NCI-H524 (cell line): ENCODE measurements at regions not wholly inside any gene's neighbourhood (a gene's known extent, or its start where the extent isn't known, plus 50 kb on each side); places are given as distances from the start of the nearest gene placed in this dataset.
"Not testable (repeated sequence)": the region's sequence is repeated elsewhere in the genome, so short reads cannot be mapped to it uniquely, and the experiment has no call there.

ENCODE experiments used
- DNase-seq, 2 experiments: peaks; one replicate each; lab custom pipeline; 2025; lab: John Stamatoyannopoulos, UW

- not testable (repeated sequence) for DNase-seq
Measured at GRCh38 chr19:28434794-28435193, 778.2 kb downstream of the UQCRFS1 start.

- not testable (repeated sequence) for DNase-seq
Measured at GRCh38 chr19:28434365-28434764, 778.6 kb downstream of the UQCRFS1 start.

- DNase-seq = not testable (repeated sequence)
Measured at GRCh38 chr19:28433166-28433565, 779.8 kb downstream of the UQCRFS1 start.

DNA sequence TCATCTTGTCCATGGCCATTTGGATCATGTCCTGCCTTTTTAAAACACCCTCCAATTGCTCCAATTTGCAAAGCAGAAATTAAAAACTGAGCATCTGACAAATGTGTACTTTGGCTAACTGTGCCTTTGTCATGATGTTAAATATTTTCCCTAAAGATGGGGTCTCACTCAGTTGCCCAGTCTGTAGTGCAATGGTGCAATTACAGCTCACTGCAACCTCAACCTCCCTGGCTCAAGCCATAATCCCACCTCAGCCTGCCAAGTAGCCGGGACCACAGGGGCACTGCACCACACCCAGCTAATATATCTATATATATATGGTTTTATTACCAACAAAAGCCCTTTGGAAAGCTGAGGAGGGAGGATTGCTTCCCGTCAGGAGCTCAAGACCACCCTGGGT is 782.7 kb downstream of the UQCRFS1 start:
- no peak for DNase-seq

DNA sequence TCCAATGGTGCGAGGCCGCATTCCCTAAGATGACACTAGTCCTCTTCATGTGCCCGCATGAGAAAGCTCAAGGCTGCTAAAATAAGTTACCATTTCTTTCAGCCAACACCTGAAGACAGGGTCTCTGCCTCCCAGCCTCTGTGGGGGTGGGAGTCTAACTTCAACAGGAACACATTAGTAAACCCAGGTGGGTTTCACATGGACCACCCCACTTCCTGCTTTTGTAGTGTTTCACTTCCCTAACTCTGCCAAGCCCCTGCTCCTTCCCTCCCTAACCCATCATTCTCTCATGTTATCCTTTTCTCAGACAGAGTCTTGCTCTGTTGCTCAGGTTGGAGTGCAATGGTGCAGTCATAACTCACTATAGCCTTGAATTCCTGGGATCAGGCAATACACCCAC is 783.6 kb downstream of the UQCRFS1 start:
- no peak for DNase-seq

- no peak for DNase-seq
Measured at GRCh38 chr19:28428663-28429348, 784.1 kb downstream of the UQCRFS1 start.

- no peak for DNase-seq
Measured at GRCh38 chr19:28427376-28428083, 785.4 kb downstream of the UQCRFS1 start.

DNA sequence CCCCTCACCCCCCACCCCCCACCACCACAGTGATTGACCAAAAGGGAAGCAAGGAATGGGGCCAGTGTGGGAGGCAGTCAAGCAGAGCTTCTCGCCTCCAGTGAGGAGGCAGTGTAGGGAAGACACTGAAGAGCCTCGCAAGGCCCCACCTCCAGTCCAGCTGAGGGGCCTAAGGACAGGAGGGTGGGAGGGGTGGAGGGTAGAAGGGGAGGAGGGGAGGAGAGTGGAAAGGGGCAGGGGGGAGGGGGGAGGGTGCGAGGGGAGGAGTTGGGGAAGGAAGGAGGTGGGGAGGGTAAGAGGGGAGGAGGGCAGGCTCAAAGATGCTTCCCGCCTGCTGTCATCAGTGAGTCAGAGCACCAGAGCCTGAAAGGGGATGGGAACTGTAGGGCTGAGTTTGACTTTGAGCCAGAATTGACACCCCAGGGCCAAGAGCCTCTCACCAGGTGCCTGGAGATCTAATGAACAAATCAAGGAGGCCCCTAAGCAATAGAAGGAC is 786.2 kb downstream of the UQCRFS1 start:
- no peak for DNase-seq

DNA sequence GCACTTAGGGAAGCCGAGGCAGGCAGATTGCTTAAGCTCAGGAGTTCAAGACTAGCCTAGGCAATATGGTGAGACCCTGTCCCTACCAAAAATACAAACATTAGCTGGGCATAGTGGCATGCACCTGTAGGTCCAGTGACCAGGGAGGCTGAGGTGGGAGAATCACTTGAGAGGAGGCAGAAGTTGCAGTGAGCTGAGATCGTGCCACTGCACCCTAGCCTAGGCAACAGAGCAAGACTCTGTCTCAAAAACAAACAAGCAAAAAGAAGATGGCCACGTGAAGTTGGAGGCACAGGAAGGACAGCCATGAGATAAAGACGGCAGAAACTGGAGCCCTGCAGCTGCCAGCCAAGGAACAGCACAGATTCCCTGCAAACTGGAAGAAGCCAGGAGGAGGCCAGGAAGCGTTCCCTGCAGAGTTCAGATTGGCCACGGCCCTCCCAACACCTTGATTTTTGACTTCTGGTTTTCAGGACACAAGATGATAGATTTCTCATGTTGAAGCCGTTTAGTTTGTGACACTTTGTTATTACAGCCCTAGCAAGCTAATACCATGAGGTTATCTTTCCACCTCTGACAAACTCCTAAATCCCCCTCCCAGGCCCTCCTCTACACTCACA is 786.7 kb downstream of the UQCRFS1 start:
- no peak for DNase-seq

DNA sequence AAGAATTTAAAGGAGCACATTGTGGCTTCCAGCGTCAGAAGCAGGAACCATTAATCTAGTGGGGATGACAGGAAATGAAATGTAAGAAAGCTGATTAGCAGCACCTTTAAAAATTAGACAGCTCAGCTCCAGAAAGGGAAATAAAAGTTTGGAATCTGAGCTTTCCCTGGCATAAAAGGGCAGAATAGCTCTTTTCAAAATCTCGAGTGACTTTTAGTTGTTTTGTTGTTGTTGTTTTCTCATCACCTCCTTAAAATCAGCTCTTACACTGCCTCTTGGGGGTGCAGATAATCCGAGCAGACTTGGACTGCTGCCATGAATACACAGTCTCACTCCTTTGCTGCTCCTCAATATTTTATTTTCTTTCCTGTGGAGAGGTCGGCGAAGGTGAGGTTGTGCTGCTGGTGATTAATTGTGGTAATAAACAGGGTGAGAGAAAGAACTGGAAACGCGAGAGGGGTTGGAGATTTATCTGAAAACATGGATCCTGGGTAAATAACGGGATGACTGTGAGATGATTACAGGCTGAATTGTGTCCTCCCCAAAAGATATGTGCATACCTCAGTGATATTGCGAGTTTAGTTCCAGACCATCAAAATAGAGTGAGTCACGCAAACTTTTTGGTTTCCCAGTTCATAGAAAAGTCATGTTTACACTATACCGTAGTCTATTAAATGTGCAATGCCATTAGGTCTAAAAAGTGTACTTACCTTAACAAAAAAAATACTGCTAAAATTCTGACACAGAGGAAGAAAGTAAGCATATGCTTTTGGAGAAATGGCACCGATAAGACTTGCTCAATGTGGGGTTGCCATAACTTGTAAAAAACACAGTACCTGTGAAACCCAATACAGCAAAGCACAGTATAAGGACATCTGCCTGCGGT is 787.7 kb downstream of the UQCRFS1 start:
- no peak for DNase-seq

DNA sequence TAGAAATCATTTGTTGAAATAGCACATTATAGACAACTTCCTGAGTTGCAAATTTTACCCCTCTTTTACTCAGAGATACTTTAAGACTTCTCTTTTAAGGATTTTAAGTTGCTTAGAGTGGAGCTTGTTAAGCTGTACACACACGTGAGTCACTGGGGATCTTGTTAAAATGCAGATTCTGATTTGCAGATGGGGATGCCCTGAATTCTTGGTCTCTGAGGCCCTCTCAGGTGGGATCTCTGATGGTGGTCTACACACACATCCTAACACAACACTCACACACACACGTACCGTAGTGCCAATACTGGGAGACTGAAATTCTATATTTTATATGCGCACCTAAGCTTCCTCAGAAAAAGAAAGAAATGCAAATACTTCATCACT is 788.3 kb downstream of the UQCRFS1 start:
- DNase-seq = no peak

- no peak for DNase-seq
Measured at GRCh38 chr19:28424077-28424476, 788.9 kb downstream of the UQCRFS1 start.

GRCh38 chr19:28422791-28423650 is 789.9 kb downstream of the UQCRFS1 start:
- no peak for DNase-seq

- no peak for DNase-seq
Measured at GRCh38 chr19:28422046-28422445, 790.9 kb downstream of the UQCRFS1 start.

- DNase-seq = no peak
Measured at GRCh38 chr19:28420811-28421550, 792.0 kb downstream of the UQCRFS1 start.

DNA sequence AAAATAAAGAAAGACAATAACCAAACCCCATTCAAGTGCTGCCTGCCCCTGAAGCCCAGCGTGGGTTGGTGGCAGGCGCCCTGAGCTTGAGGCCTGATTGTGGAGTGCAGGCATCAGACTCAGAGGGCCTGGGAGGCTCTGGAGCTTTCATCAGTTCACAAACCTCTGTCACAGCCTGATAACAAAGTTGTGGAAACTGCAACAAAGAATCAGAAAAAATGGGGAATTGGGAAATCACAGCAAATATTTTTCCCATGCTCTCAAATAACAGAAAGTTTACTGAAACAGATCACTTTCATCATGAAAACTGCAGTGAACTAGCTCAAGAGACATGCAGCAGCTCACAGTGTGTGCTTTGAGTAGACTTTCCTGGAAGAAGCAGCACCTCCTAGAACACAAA is 793.6 kb downstream of the UQCRFS1 start:
- DNase-seq = no peak

DNA sequence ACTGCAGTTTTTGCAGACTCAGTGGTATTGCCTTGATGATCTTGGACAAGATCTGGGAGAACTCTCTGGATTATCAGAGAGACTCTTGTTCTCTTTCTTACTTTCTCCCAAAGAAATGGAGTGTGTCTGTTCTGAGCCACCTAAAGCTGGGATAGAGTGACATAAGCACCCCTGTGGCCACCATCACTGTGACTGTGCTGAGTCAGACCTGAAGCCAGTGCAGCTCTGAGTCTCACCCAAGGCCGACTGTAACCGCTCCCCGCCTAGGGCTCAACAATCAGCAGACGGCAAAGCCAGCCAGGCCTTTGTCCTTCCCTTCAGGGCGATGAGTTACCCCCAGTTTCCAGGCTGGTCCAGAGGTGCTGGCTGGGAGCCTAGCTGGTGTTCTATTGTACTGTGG is 795.6 kb downstream of the UQCRFS1 start:
- DNase-seq = no peak

DNA sequence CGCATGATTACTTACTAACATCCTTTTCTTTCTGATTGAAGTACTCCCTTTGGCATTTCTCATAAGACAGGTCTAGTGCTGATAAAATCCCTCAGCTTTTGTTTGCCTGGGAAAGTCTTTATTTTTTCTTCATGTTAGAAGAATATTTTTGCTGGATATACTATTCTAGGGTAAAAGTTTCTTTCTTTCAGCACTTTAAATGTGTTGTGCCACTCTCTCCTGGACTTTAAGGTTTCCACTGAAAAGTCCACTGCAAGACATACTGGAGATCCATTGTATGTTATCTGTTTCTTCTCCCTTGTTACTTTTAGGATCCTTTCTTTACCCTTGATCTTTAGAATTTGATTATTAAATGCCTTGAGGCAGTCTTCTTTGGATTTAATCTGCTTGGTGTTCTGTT is 796.7 kb downstream of the UQCRFS1 start:
- no peak for DNase-seq

DNA sequence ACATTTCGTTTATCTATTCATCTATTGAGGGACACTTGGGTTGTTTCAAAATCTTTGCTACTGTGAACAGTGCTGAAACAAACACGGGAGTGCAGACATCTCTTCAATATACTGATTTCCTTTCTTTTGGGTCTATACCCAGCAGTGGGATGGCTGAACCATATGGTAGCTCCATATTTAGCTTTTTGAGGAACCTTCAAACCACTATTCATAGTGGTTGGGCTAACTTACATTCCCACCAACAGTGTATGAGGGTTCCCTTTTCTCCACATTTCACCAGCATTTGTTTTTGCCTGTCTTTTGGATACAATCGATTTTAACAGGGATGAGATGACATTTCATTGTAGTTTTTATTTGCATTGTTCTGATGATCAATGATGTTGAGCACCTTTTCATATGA is 798.2 kb downstream of the UQCRFS1 start:
- no peak for DNase-seq

GRCh38 chr19:28409859-28410258 is 803.1 kb downstream of the UQCRFS1 start:
- DNase-seq = no peak
